GM21529 (cell line): ENCODE measurements at regions not wholly inside any gene's neighbourhood (a gene's known extent, or its start where the extent isn't known, plus 50 kb on each side); places are given as distances from the start of the nearest gene placed in this dataset.

Source experiments
- ATAC-seq: cut with Tn5 transposase; IDR thresholded peaks from one replicate; pipeline ENCODE4 v1.9.1; 2021; ENCODE audit not compliant: unreplicated experiment

GRCh38 chr18:77566604-77567003 lies 317.0 kb downstream of the GALR1 start:
- no peak for ATAC-seq

- no peak for ATAC-seq
Measured at GRCh38 chr18:77567205-77567604, 317.6 kb downstream of the GALR1 start.

GRCh38 chr18:77571743-77572142 lies 322.1 kb downstream of the GALR1 start:
- no peak for ATAC-seq

GRCh38 chr18:77572537-77572936 lies 322.9 kb downstream of the GALR1 start:
- ATAC-seq = no peak

GRCh38 chr18:77573571-77573970 lies 323.9 kb downstream of the GALR1 start:
- no peak for ATAC-seq

- no peak for ATAC-seq
Measured at GRCh38 chr18:77590943-77591515, 341.4 kb downstream of the GALR1 start.

GRCh38 chr18:77597726-77598125 lies 348.1 kb downstream of the GALR1 start:
- ATAC-seq = no peak

- ATAC-seq = no peak
Measured at GRCh38 chr18:77600674-77601073, 351.0 kb downstream of the GALR1 start.

- ATAC-seq = no peak
Measured at GRCh38 chr18:77601567-77601966, 351.9 kb downstream of the GALR1 start.

- ATAC-seq = no peak
Measured at GRCh38 chr18:77607087-77607486, 357.4 kb downstream of the GALR1 start.

- no peak for ATAC-seq
Measured at GRCh38 chr18:77608807-77609206, 359.2 kb downstream of the GALR1 start.

GRCh38 chr18:77617694-77618093 lies 368.0 kb downstream of the GALR1 start:
- ATAC-seq = no peak

GRCh38 chr18:77619525-77619924 lies 369.9 kb downstream of the GALR1 start:
- ATAC-seq = no peak

- ATAC-seq = no peak
Measured at GRCh38 chr18:77622009-77622692, 372.5 kb downstream of the GALR1 start.

GRCh38 chr18:77632758-77633157 lies 383.1 kb downstream of the GALR1 start:
- peak; percentile 65 for ATAC-seq

- no peak for ATAC-seq
Measured at GRCh38 chr18:77634494-77634893, 384.8 kb downstream of the GALR1 start.

- ATAC-seq = no peak
Measured at GRCh38 chr18:77635451-77635850, 385.8 kb downstream of the GALR1 start.

- ATAC-seq = no peak
Measured at GRCh38 chr18:77635858-77636257, 386.2 kb downstream of the GALR1 start.

GRCh38 chr18:77645170-77645872 lies 395.7 kb downstream of the GALR1 start:
- no peak for ATAC-seq

- ATAC-seq = no peak
Measured at GRCh38 chr18:77647472-77647871, 397.8 kb downstream of the GALR1 start.

GRCh38 chr18:77648411-77648810 lies 398.8 kb downstream of the GALR1 start:
- no peak for ATAC-seq

GRCh38 chr18:77650799-77651385 lies 401.2 kb downstream of the GALR1 start:
- peak; percentile 82 for ATAC-seq
